H1 (cell line): ENCODE measurements at regions not wholly inside any gene's neighbourhood (a gene's known extent, or its start where the extent isn't known, plus 50 kb on each side); places are given as distances from the start of the nearest gene placed in this dataset.

Experiments
- CEBPB ChIP-seq: IDR thresholded peaks from 2 replicates; pipeline ENCODE4 v1.6.1; 2012; ENCODE audit warnings: low read depth, low read length
- JUND ChIP-seq: IDR thresholded peaks from 2 replicates; pipeline ENCODE4 v1.6.1; 2011; ENCODE audit warnings: mild to moderate bottlenecking, improper control_type of control experiment, low read length
- KDM4A ChIP-seq: IDR thresholded peaks from one replicate; pipeline ENCODE4 v1.7.1; 2012; ENCODE audit warnings: low read depth, mild to moderate bottlenecking, moderate library complexity, low read length, inconsistent platforms; ENCODE audit not compliant: severe bottlenecking
- SRF ChIP-seq: IDR thresholded peaks from 2 replicates; pipeline ENCODE4 v1.6.1; 2011; ENCODE audit warnings: mild to moderate bottlenecking, low read depth, low read length, moderate library complexity

GRCh38 chr6:113560908-113561307 lies 296.2 kb upstream of the MARCKS start:
- TF ChIP-seq JUND: no peak
- TF ChIP-seq CEBPB: no peak
- TF ChIP-seq KDM4A: no peak
- no peak for TF ChIP-seq SRF
